GM19023 (cell line): ENCODE measurements at regions not wholly inside any gene's neighbourhood (a gene's known extent, or its start where the extent isn't known, plus 50 kb on each side); places are given as distances from the start of the nearest gene placed in this dataset.

Experiments
- ATAC-seq: cut with Tn5 transposase; IDR thresholded peaks from one replicate; pipeline ENCODE4 v1.9.1; 2021; ENCODE audit warnings: mild to moderate bottlenecking, moderate library complexity; ENCODE audit not compliant: unreplicated experiment

GRCh38 chr6:22621701-22622100, 52.3 kb downstream of the HDGFL1 start:
- no peak for ATAC-seq

GRCh38 chr6:22622351-22622750, 53.0 kb downstream of the HDGFL1 start:
- ATAC-seq: no peak

- ATAC-seq: no peak
These were observed 53.4 kb downstream of the HDGFL1 start for GRCh38 chr6:22622813-22623212.

GRCh38 chr6:22627644-22628043, 58.3 kb downstream of the HDGFL1 start:
- ATAC-seq: no peak

GRCh38 chr6:22631091-22631490, 61.7 kb downstream of the HDGFL1 start:
- no peak for ATAC-seq

- no peak for ATAC-seq
These were observed 63.3 kb downstream of the HDGFL1 start for GRCh38 chr6:22632581-22633145.

GRCh38 chr6:22636452-22636851, 67.1 kb downstream of the HDGFL1 start:
- ATAC-seq: no peak

GRCh38 chr6:22637782-22638181, 68.4 kb downstream of the HDGFL1 start:
- no peak for ATAC-seq

- no peak for ATAC-seq
These were observed 69.0 kb downstream of the HDGFL1 start for GRCh38 chr6:22638320-22638719.

GRCh38 chr6:22642254-22642653, 72.9 kb downstream of the HDGFL1 start:
- no peak for ATAC-seq

GRCh38 chr6:22643780-22644179, 74.4 kb downstream of the HDGFL1 start:
- no peak for ATAC-seq

GRCh38 chr6:22647719-22648118, 78.4 kb downstream of the HDGFL1 start:
- no peak for ATAC-seq

GRCh38 chr6:22651731-22652130, 82.4 kb downstream of the HDGFL1 start:
- ATAC-seq: no peak

GRCh38 chr6:22653980-22654610, 84.7 kb downstream of the HDGFL1 start:
- no peak for ATAC-seq

- ATAC-seq: peak; percentile 66
These were observed 87.5 kb downstream of the HDGFL1 start for GRCh38 chr6:22656706-22657351.

GRCh38 chr6:22657352-22657980, 88.1 kb downstream of the HDGFL1 start:
- peak; percentile 49 for ATAC-seq

- ATAC-seq: no peak
These were observed 88.8 kb downstream of the HDGFL1 start for GRCh38 chr6:22658183-22658582.

- ATAC-seq: no peak
These were observed 89.6 kb downstream of the HDGFL1 start for GRCh38 chr6:22658934-22659333.

GRCh38 chr6:22664968-22665367, 95.6 kb downstream of the HDGFL1 start:
- ATAC-seq: no peak

- ATAC-seq: no peak
These were observed 96.7 kb downstream of the HDGFL1 start for GRCh38 chr6:22666021-22666420.

- no peak for ATAC-seq
These were observed 97.2 kb downstream of the HDGFL1 start for GRCh38 chr6:22666586-22666985.

- no peak for ATAC-seq
These were observed 98.5 kb downstream of the HDGFL1 start for GRCh38 chr6:22667855-22668254.
